Body of pancreas (tissue), 4 donors: ENCODE measurements at regions not wholly inside any gene's neighbourhood (a gene's known extent, or its start where the extent isn't known, plus 50 kb on each side); places are given as distances from the start of the nearest gene placed in this dataset.

Experiments used
- CTCF ChIP-seq, 7 experiments: fragments of 450-650 bp in 4 of 7; fragments of 200-600 bp in 3 of 7; sonication (generic) in 3 of 7; IDR thresholded peaks; one replicate each; pipeline ENCODE4 v1.5.1; 2016 to 2019; ENCODE audit warnings: antibody characterized with exemption in 7 of 7
- POLR2A ChIP-seq, 3 donors: fragments of 450-650 bp; IDR thresholded peaks; one replicate each; pipeline ENCODE4 v1.6.1; 2016; ENCODE audit warnings: antibody characterized with exemption in 3 of 3, mild to moderate bottlenecking in 2 of 3

DNA sequence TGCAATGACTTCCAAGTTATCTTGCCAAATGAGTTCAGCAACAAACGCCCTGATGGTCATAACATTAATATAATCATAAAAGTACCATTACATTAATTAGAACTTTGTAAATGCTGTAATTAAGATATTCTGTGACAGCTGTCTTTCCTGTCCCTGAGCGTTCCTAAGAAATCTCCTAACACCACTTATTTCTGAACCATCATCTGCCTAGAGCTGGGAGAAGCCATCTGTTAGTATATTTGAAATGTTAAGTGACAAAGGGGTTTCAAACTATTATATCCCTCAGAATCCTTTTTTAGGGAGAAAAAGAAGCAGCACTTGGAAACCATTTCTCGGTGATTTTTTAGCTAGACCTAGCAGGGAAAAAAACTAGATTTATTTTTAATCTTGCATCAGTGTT, 657.5 kb downstream of the FAM181B start:
- no peak for TF ChIP-seq CTCF (IDR thresholded peaks at IDR 0.05)
- no peak for TF ChIP-seq POLR2A (IDR thresholded peaks at IDR 0.05)
